H9 (cell line): ENCODE measurements at regions not wholly inside any gene's neighbourhood (a gene's known extent, or its start where the extent isn't known, plus 50 kb on each side); places are given as distances from the start of the nearest gene placed in this dataset.

ENCODE experiments used
- DNase-seq: peaks from one replicate; pipeline ENCODE4 v3.0.0-alpha.2; 2017
- H2AFZ ChIP-seq: one replicate; pipeline ENCODE4 v1.6.1; 2013; ENCODE audit warnings: mild to moderate bottlenecking, low read length, control low read depth, moderate library complexity
- H2AK5ac ChIP-seq: 2 replicates; pipeline ENCODE4 v1.6.1; 2013; ENCODE audit warnings: low read length, control low read depth, mixed read lengths; ENCODE audit not compliant: insufficient read length
- H2BK120ac ChIP-seq: one replicate; pipeline ENCODE4 v1.6.1; 2013; ENCODE audit warnings: low read depth, mild to moderate bottlenecking, low read length, control low read depth, inconsistent platforms; ENCODE audit not compliant: poor library complexity, severe bottlenecking
- H2BK12ac ChIP-seq: 2 replicates; pipeline ENCODE4 v1.6.1; 2013; ENCODE audit warnings: low read length, control low read depth, mixed read lengths, low read depth; ENCODE audit not compliant: insufficient read length
- H2BK15ac ChIP-seq: 2 replicates; pipeline ENCODE4 v1.6.1; 2013; ENCODE audit warnings: low read depth, low read length, control low read depth
- H2BK20ac ChIP-seq: one replicate; pipeline ENCODE4 v1.6.1; 2013; ENCODE audit warnings: low read depth, mild to moderate bottlenecking, low read length, control low read depth, inconsistent platforms; ENCODE audit not compliant: poor library complexity, severe bottlenecking
- H2BK5ac ChIP-seq: 2 replicates; pipeline ENCODE4 v1.6.1; 2013; ENCODE audit warnings: low read length, control low read depth, mixed read lengths; ENCODE audit not compliant: insufficient read length
- H3K14ac ChIP-seq: 2 replicates; pipeline ENCODE4 v1.6.1; 2013; ENCODE audit warnings: low read length, control low read depth; ENCODE audit not compliant: insufficient read depth
- H3K18ac ChIP-seq: 2 replicates; pipeline ENCODE4 v1.6.1; 2013; ENCODE audit warnings: low read depth, mild to moderate bottlenecking, mixed read lengths, low read length, control low read depth; ENCODE audit not compliant: insufficient read length
- H3K23ac ChIP-seq: 2 replicates; pipeline ENCODE4 v1.6.1; 2013; ENCODE audit warnings: low read length, control low read depth, mixed read lengths, low read depth; ENCODE audit not compliant: insufficient read length
- H3K23me2 ChIP-seq: 2 replicates; pipeline ENCODE4 v1.6.1; 2013; ENCODE audit warnings: low read depth, mild to moderate bottlenecking, mixed read lengths, low read length, control low read depth; ENCODE audit not compliant: insufficient read length, poor library complexity, severe bottlenecking
- H3K27ac ChIP-seq: 2 replicates; pipeline ENCODE4 v1.5.1; 2013; ENCODE audit warnings: low read length, control low read depth, mixed read lengths, low read depth; ENCODE audit not compliant: insufficient read length
- H3K27me3 ChIP-seq: 2 replicates; pipeline ENCODE4 v1.6.1; 2013; ENCODE audit warnings: low read length, control low read depth, inconsistent platforms; ENCODE audit not compliant: insufficient read depth
- H3K4ac ChIP-seq: 2 replicates; pipeline ENCODE4 v1.6.1; 2013; ENCODE audit warnings: low read depth, mild to moderate bottlenecking, control low read depth, inconsistent platforms, low read length, moderate library complexity
- H3K4me1 ChIP-seq: 2 replicates; pipeline ENCODE4 v1.6.1; 2013; ENCODE audit warnings: low read length, control low read depth, inconsistent platforms; ENCODE audit not compliant: insufficient read depth
- H3K4me2 ChIP-seq: 2 replicates; pipeline ENCODE4 v1.6.1; 2013; ENCODE audit warnings: low read length, control low read depth, mixed read lengths; ENCODE audit not compliant: insufficient read length, insufficient read depth
- H3K56ac ChIP-seq: 2 replicates; pipeline ENCODE4 v1.6.1; 2013; ENCODE audit warnings: low read depth, mild to moderate bottlenecking, mixed read lengths, low read length, control low read depth; ENCODE audit not compliant: insufficient read length
- H3K79me1 ChIP-seq: 2 replicates; pipeline ENCODE4 v1.6.1; 2013; ENCODE audit warnings: low read depth, mild to moderate bottlenecking, moderate library complexity, low read length, control low read depth, inconsistent platforms; ENCODE audit not compliant: insufficient read depth, poor library complexity, severe bottlenecking
- H3K79me2 ChIP-seq: 2 replicates; pipeline ENCODE4 v1.6.1; 2013; ENCODE audit warnings: low read length, control low read depth, inconsistent platforms; ENCODE audit not compliant: insufficient read depth
- H3K9ac ChIP-seq: 2 replicates; pipeline ENCODE4 v1.6.1; 2013; ENCODE audit warnings: low read length, control low read depth, mixed read lengths; ENCODE audit not compliant: insufficient read length; ENCODE audit errors: extremely low read depth
- H3K9me3 ChIP-seq: one replicate; pipeline ENCODE4 v1.6.1; 2013; ENCODE audit warnings: low read depth, low read length, inconsistent platforms; ENCODE audit not compliant: control insufficient read depth
- H3T11ph ChIP-seq: one replicate; pipeline ENCODE4 v1.6.1; 2013; ENCODE audit warnings: mild to moderate bottlenecking, low read length, control low read depth, inconsistent platforms
- H4K20me1 ChIP-seq: one replicate; pipeline ENCODE4 v1.6.1; 2013; ENCODE audit not compliant: control insufficient read depth, insufficient read length, insufficient read depth
- H4K5ac ChIP-seq: 2 replicates; pipeline ENCODE4 v1.6.1; 2013; ENCODE audit warnings: low read depth, mild to moderate bottlenecking, mixed read lengths, low read length, control low read depth; ENCODE audit not compliant: insufficient read length
- H4K8ac ChIP-seq: replicated peaks from 2 replicates; pipeline ENCODE4 v1.6.1; 2013; ENCODE audit warnings: low read length, control low read depth, mixed read lengths, low read depth; ENCODE audit not compliant: insufficient read length
- H4K91ac ChIP-seq: 2 replicates; pipeline ENCODE4 v1.6.1; 2013; ENCODE audit warnings: low read depth, mild to moderate bottlenecking, moderate library complexity, mixed read lengths, low read length, control low read depth; ENCODE audit not compliant: insufficient read length
- H3K27ac Mint-ChIP-seq, 3 experiments: 2 replicates in 2 of 3; 3 replicates in 1 of 3; pipeline ENCODE4 v1.8.0; 2020 to 2021; ENCODE audit warnings: mixed read lengths in 3 of 3, mild to moderate bottlenecking in 1 of 3, moderate library complexity in 1 of 3
- H3K27me3 Mint-ChIP-seq: 2 replicates; pipeline ENCODE4 v1.8.0; 2021; ENCODE audit warnings: low read depth, mild to moderate bottlenecking, moderate library complexity, mixed read lengths
- H3K36me3 Mint-ChIP-seq, 3 experiments: 2 replicates in 2 of 3; 3 replicates in 1 of 3; pipeline ENCODE4 v1.8.0; 2020 to 2021; ENCODE audit warnings: low read depth in 3 of 3, mixed read lengths in 3 of 3; ENCODE audit not compliant: insufficient read depth in 1 of 3
- H3K4me1 Mint-ChIP-seq, 2 experiments: 2 replicates each; pipeline ENCODE4 v1.8.0; 2020; ENCODE audit warnings: mixed read lengths in 2 of 2
- H3K4me3 Mint-ChIP-seq, 2 experiments: 2 replicates in 1 of 2; 3 replicates in 1 of 2; pipeline ENCODE4 v1.8.0; 2020 to 2021; ENCODE audit warnings: mild to moderate bottlenecking in 2 of 2, mixed read lengths in 2 of 2, moderate library complexity in 1 of 2
- H3K9me3 Mint-ChIP-seq, 2 experiments: 2 replicates in 1 of 2; 3 replicates in 1 of 2; pipeline ENCODE4 v1.8.0; 2020; ENCODE audit warnings: mild to moderate bottlenecking in 2 of 2, mixed read lengths in 2 of 2, moderate library complexity in 1 of 2
- CTCF ChIP-seq: fragments of 200-600 bp; sonication (generic); conservative IDR thresholded peaks from 3 replicates; pipeline ENCODE4 v1.8.0; 2021; ENCODE audit warnings: antibody characterized with exemption, mild to moderate bottlenecking
- WGBS: extraction: QIAGEN DNeasy Blood & Tissue Kit; methylation state at CpG from one replicate; pipeline ENCODE4 v1.1.7; 2013; ENCODE audit warnings: missing lambda C conversion rate, low lambda C conversion rate, mixed read lengths; ENCODE audit not compliant: insufficient read length; ENCODE audit errors: extremely low coverage; 5-methylcytosine and 5-hydroxymethylcytosine counted together

GRCh38 chr15:62520887-62521286, 355.8 kb upstream of the C2CD4B start:
- no peak for TF ChIP-seq CTCF

More at GRCh38 chr15:62520887-62521286, 355.8 kb upstream of the C2CD4B start:
- Histone ChIP-seq H3K23me2 (no peaks in the 10 kb centered on the region), H4K91ac (no peak overlapping the region), H3K79me1 (no peaks in the 10 kb centered on the region), H2BK5ac (no peak overlapping the region), H3K4ac (no peak overlapping the region), H2AK5ac (no peak overlapping the region), H3K9me3 (no peaks in the 10 kb centered on the region), H3K56ac (no peak overlapping the region), H2BK12ac (no peak overlapping the region), H2BK120ac (no peak overlapping the region), H3K4me1 (peaks cover 8% of the 10 kb centered on the region; the same call in 1 of the 2 replicates), H2BK15ac (no peak overlapping the region), H3K23ac (no peak overlapping the region), H2BK20ac (no peak overlapping the region), H3K27ac (no peak overlapping the region), H4K5ac (no peak overlapping the region), H3K79me2 (no peaks in the 10 kb centered on the region), H3K9ac (peak overlapping the region; percentile 6), H3K4me2 (no peak overlapping the region), H4K8ac (no peak overlapping the region), H2AFZ (no peak overlapping the region), H3K18ac (no peak overlapping the region), H3K27me3 (no peaks in the 10 kb centered on the region), H3T11ph (no peak overlapping the region), H4K20me1 (no peaks in the 10 kb centered on the region), H3K14ac (no peak overlapping the region)
- no peaks in the 10 kb centered on the region for H3K9me3 Mint-ChIP-seq
- H3K36me3 Mint-ChIP-seq: no peaks in the 10 kb centered on the region
- WGBS: no CpG with 5 or more reads among the region's 2 CpGs
- DNase-seq: no peak
- H3K4me3 Mint-ChIP-seq: no peak overlapping the region; a peak in 1 of 5 replicates
- H3K4me1 Mint-ChIP-seq: peaks cover 28 to 32% of the 10 kb centered on the region in 2 experiments
- H3K27ac Mint-ChIP-seq: peak overlapping the region in 2 of 3 experiments; percentile 50 to 94; a peak in 3 of 7 replicates
- H3K27me3 Mint-ChIP-seq: no peaks in the 10 kb centered on the region
